ENCODE measurements at regions not wholly inside any gene's neighbourhood (a gene's known extent, or its start where the extent isn't known, plus 50 kb on each side); places are given as distances from the start of the nearest gene placed in this dataset.

DNA sequence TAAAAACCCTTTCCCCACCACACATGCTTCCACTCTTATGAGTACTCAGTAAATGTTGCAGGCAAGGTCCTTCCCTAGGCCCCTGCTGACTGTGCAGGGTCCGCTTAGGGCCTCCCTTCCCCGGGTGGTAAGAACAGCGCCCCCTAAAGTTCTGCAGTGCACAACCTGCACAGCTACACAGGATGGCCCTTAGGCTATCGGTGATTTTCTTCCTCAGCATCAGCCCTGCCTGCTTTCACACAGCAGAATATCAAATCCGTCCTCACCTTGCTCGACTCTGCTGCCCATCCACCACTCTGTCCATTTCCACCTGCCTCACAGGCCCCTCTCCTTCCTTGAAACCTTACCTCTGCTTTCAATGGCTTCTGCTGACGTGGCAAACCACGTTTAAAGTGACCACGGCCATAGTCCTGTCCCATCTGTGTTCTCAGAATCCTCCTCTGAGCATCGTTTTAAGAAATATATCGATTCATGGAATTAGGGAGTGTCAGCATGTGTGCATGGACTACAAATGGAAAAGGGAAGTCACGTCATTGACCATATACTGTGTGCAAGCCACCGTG lies 51.4 kb upstream of the TMEM132E start:
- in situ Hi-C loops (cut with MboI; ENCODE audit: low sequenced_read_pairs), result loop anchor here (25.0 kb wide), 1 partner anchor 584 kb away; the partner anchor contains the start of genes FNDC8 and RAD51D

- in situ Hi-C loops (cut with MboI; ENCODE audit: low sequenced_read_pairs), result loop anchor here (25.0 kb wide), 1 partner anchor 585 kb away; the partner anchor contains the start of genes FNDC8 and RAD51D
Measured at GRCh38 chr17:34527136-34527907, 52.1 kb upstream of the TMEM132E start.

- in situ Hi-C loops (cut with MboI; ENCODE audit: low sequenced_read_pairs), result loop anchor here (25.0 kb wide), 1 partner anchor 587 kb away; the partner anchor contains the start of genes FNDC8 and RAD51D
Measured at GRCh38 chr17:34525651-34526050, 53.7 kb upstream of the TMEM132E start.

- in situ Hi-C loops (cut with MboI; ENCODE audit: low sequenced_read_pairs), result no loop called here
Measured at GRCh38 chr17:34521955-34522354, 57.4 kb upstream of the TMEM132E start.

DNA sequence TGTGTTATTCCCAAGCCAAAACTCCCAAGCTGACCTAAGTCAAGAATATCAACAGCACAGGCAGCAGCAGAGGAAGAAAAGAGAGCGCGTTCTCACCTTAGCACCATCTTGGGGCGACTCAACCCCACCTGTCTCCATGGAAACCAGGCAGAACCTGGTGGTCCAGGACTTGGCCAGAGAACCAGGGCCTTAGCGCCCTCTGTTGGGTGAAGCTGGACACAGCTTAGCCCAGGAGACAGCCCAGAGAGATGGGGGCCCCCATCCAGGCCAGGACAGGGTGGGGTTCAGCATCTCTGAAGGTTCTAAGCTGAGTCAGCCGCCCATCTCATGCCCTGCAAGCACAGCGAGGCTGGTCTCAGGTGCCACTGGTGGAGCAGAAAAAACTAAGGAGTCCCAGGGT lies 60.1 kb upstream of the TMEM132E start:
- in situ Hi-C loops (cut with MboI; ENCODE audit: low sequenced_read_pairs), result no loop called here

DNA sequence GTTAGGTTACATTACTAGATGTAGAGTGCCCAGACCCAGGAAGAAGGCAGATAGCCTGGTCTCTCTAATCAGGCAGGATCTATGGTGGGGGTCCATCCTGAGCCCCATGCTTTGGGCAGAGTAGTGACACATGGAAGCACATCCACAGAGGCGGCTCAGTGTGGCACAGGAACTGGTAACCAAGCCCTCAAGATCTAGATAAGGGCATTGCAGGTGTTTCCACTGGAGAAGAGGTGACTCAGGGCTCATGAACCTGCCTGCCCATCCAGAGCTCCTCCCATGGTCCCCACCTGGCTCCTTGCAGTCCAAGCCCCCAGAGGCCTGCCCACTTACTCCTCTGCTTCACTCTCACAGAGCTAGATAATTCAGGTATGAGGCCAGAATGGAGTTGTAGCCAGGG lies 62.0 kb upstream of the TMEM132E start:
- in situ Hi-C loops (cut with MboI; ENCODE audit: low sequenced_read_pairs), result no loop called here

GRCh38 chr17:34511931-34512330 lies 67.5 kb upstream of the TMEM132E start:
- in situ Hi-C loops (cut with MboI; ENCODE audit: low sequenced_read_pairs), result no loop called here

DNA sequence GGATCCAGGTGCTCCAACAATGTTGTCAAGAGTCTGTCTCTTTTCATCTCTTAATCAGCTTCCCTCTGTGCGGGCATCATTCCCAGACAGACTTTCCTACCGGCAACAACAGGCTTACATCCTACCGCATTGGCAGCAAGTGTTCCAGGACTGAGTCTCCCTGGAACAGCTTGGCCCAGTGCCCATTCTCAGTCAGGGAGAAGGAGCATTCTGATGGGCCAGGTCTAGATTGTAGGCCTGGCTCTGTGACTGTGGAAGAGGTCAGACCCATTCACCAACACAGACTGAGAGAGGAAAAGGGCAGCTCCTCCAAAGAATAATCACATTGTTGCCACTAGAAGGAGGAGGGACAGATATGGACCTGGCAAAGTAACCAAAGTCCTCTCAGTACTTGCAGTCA lies 68.1 kb upstream of the TMEM132E start:
- in situ Hi-C loops (cut with MboI; ENCODE audit: low sequenced_read_pairs), result no loop called here

DNA sequence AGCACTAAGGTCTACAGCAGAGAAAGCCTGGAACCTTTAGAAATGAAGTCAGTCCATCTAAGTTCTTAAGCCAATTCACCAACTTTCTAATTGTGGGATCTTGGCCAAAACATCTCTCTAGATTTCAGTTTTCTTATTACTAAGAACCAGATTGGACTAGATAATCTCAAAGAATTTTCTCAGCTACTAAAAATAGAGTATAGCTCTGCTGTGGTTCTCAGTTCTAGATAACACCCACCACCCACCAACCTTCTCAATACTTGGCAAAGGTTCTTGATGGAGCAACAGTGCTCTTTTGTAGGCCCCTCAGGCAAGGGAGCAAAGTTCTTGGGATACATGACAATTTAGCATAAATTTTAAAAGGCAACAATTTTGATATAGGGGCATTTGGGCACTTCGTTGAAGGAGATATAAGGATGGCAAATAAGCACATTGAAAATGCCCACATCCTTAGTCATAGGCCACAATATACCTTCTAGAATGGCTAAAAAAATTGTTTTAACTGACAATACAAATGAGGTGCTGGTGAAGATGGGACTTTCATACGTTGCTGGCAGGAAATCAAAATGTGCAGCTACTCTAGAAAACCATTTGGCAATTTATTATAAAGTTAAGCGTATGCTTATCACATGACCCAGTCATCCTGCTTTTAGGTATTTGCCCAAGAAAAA lies 74.4 kb upstream of the TMEM132E start:
- in situ Hi-C loops (cut with MboI; ENCODE audit: low sequenced_read_pairs), result no loop called here

- in situ Hi-C loops (cut with MboI; ENCODE audit: low sequenced_read_pairs), result no loop called here
Measured at GRCh38 chr17:34503528-34504195, 75.7 kb upstream of the TMEM132E start.

DNA sequence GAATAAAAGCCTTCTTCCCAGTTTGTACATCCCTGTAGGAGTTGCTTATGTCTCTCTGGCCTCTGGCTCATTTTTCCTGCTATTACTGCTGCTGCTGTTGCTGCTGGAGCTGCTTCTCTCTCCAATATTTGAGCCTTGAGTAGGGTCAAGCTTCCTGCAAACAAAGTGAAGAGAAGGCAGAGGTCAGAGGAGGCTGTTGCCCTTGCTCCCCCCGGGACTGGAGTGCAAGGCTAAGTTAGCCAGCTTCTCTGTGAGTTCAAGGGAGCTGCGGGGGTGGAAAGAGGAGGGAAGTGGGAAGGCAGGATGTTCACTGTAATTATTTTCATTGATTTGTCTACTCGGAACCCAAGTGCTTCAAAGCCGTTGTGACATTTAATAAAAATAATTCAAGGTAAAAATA lies 77.0 kb upstream of the TMEM132E start:
- in situ Hi-C loops (cut with MboI; ENCODE audit: low sequenced_read_pairs), result no loop called here

GRCh38 chr17:34499576-34499975 lies 79.8 kb upstream of the TMEM132E start:
- in situ Hi-C loops (cut with MboI; ENCODE audit: low sequenced_read_pairs), result no loop called here

GRCh38 chr17:34493917-34494316 lies 85.5 kb upstream of the TMEM132E start:
- in situ Hi-C loops (cut with MboI; ENCODE audit: low sequenced_read_pairs), result no loop called here

DNA sequence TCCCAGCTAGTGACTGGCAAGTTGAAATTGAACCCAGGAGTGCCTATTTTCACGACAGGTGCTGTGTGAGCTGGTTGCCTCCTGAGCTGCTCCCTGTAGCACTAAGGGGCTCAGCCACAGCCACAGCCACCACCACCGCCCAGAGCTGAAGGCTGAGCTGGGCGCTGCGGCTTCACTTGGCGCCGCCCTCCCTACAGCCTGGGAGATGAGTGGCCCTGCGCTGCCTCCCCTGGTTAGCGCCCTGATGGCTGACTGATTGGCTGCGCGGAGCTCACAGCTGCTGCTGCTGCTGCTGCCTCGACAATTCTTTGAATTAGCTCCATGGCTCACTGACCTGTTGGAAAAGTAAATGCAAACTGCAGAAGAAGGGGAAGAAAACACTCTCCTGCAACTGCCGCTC lies 91.8 kb upstream of the TMEM132E start:
- in situ Hi-C loops (cut with MboI; ENCODE audit: low sequenced_read_pairs), result no loop called here

- in situ Hi-C loops (cut with MboI; ENCODE audit: low sequenced_read_pairs), result no loop called here
Measured at GRCh38 chr17:34486761-34487160, 92.6 kb upstream of the TMEM132E start.

DNA sequence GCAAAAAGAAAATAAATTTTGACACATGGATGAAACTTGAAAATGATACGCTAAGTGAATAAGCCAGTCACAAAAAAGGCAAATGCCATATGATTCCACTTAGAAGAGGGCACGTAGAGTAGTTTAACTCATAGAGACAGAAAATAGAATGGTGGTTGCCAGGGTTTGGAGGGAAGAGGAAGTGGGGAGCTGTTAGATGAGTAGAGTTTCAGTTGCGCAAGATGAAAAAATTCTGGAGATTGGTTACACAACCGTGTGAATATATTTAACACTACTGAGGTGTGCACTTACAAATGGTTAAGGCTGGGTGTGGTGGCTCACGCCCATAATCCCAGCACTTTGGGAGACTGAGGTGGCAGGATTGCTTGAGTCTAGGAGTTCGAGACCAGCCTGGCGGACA lies 93.4 kb upstream of the TMEM132E start:
- in situ Hi-C loops (cut with MboI; ENCODE audit: low sequenced_read_pairs), result no loop called here

GRCh38 chr17:34484193-34484733 lies 95.1 kb upstream of the TMEM132E start:
- in situ Hi-C loops (cut with MboI; ENCODE audit: low sequenced_read_pairs), result no loop called here

- in situ Hi-C loops (cut with MboI; ENCODE audit: low sequenced_read_pairs), result no loop called here
Measured at GRCh38 chr17:34482730-34483129, 96.7 kb upstream of the TMEM132E start.

- in situ Hi-C loops (cut with MboI; ENCODE audit: low sequenced_read_pairs), result no loop called here
Measured at GRCh38 chr17:34481779-34482178, 97.6 kb upstream of the TMEM132E start.

DNA sequence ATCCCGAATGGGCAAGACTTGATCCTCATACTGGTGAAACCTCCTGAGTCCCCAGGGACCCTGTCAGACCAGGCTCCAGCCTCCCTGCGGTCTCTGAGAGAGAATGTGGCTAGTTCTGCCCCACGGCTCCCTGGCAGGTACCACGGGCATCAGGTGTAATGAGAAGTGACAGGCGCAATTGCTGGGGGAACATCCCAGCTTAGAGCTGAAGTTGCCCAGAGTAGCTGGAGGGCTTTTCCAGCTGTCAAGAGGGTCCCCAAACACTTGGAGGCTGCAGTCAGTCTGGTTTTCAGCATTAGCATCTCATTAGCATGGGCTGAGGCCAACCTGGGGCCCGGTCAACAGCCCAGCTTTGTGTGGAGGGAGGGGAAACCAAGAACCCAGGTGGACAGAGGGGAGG lies 100.0 kb upstream of the TMEM132E start:
- in situ Hi-C loops (cut with MboI; ENCODE audit: low sequenced_read_pairs), result no loop called here

DNA sequence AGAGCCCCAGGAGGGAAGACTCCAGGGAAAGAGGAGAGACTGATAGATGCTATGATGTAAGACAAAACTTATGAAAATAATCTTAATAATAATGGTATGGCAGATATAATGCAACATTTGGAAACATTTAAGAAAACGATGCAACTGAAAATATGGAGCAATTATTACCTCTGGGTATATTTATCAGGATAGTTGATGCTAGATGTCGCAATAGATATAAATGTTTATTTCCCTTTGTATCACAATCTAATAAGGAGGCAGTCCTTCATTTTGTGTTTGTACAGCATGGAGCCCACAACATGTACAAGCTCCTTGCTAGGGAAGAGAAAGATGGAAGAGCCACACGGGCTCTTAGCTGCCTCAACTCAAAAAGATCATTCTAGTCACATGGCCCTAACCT lies 101.1 kb upstream of the TMEM132E start:
- in situ Hi-C loops (cut with MboI; ENCODE audit: low sequenced_read_pairs), result no loop called here

All from HL-60/S4 treated with phorbol 12-myristate 13-acetate at 8.2 ng/mL for 4 days and 3 days (cell line).